ENCODE measurements at regions not wholly inside any gene's neighbourhood (a gene's known extent, or its start where the extent isn't known, plus 50 kb on each side); places are given as distances from the start of the nearest gene placed in this dataset.

DNA sequence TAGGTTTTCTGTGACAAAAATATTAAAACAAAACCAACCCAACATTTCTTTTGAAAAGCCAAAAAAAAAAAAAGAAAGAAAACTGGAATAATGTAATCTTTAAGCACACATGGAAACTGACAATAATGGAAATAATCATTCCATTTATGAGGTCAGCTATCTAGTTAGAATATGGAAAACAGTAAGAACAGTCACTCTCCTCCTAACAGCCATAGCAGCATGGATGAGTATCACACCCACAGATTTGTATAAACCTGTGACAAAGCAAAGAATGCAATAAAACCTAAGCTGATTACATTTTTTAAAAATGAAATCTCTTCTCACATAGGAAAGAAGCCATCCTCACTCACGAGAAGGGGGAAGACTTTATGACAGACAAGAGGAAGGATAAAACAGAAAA lies 437.8 kb downstream of the NYAP2 start (continued):
- no peak for TF ChIP-seq NR2F2 (IDR thresholded peaks at IDR 0.05; ENCODE audit: borderline replicate concordance, low read depth)
- TF ChIP-seq TCF7 (IDR thresholded peaks at IDR 0.05; ENCODE audit: low read depth) = no peak
- TF ChIP-seq PPARG (CRISPR knock-in tag; conservative IDR thresholded peaks at IDR 0.05) = no peak
- TF ChIP-seq, protein P1, sequence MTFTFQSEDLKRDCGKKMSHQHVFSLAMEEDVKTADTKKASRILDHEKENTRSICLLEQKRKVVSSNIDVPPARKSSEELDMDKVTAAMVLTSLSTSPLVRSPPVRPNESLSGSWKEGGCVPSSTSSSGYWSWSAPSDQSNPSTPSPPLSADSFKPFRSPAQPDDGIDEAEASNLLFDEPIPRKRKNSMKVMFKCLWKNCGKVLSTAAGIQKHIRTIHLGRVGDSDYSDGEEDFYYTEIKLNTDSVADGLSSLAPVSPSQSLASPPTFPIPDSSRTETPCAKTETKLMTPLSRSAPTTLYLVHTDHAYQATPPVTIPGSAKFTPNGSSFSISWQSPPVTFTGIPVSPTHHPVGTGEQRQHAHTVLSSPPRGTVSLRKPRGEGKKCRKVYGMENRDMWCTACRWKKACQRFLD (CRISPR knock-in tag; IDR thresholded peaks at IDR 0.05; ENCODE audit: borderline replicate concordance) = no peak
- TF ChIP-seq PRMT3 (CRISPR knock-in tag; IDR thresholded peaks at IDR 0.05; ENCODE audit: borderline replicate concordance, low read depth) = no peak
- TF ChIP-seq RFX1 (IDR thresholded peaks at IDR 0.05) = no peak
- TF ChIP-seq SIX4 (CRISPR knock-in tag; IDR thresholded peaks at IDR 0.05) = no peak
- TF ChIP-seq ONECUT2 (CRISPR knock-in tag; IDR thresholded peaks at IDR 0.05) = no peak
- TF ChIP-seq POLR2G (IDR thresholded peaks at IDR 0.05; ENCODE audit: low read depth, low read length) = no peak
- no peak for TF ChIP-seq SMC3 (IDR thresholded peaks at IDR 0.05; ENCODE audit: low read length)
- no peak for TF ChIP-seq SP5 (CRISPR knock-in tag; IDR thresholded peaks at IDR 0.05; ENCODE audit: borderline replicate concordance, low read depth)
- TF ChIP-seq, protein P2, sequence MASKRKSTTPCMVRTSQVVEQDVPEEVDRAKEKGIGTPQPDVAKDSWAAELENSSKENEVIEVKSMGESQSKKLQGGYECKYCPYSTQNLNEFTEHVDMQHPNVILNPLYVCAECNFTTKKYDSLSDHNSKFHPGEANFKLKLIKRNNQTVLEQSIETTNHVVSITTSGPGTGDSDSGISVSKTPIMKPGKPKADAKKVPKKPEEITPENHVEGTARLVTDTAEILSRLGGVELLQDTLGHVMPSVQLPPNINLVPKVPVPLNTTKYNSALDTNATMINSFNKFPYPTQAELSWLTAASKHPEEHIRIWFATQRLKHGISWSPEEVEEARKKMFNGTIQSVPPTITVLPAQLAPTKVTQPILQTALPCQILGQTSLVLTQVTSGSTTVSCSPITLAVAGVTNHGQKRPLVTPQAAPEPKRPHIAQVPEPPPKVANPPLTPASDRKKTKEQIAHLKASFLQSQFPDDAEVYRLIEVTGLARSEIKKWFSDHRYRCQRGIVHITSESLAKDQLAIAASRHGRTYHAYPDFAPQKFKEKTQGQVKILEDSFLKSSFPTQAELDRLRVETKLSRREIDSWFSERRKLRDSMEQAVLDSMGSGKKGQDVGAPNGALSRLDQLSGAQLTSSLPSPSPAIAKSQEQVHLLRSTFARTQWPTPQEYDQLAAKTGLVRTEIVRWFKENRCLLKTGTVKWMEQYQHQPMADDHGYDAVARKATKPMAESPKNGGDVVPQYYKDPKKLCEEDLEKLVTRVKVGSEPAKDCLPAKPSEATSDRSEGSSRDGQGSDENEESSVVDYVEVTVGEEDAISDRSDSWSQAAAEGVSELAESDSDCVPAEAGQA (IDR thresholded peaks at IDR 0.05; ENCODE audit: low read depth) = no peak
- TF ChIP-seq, protein P2 (CRISPR knock-in tag; IDR thresholded peaks at IDR 0.05; ENCODE audit: borderline replicate concordance) = no peak
- no peak for TF ChIP-seq SMARCE1 (IDR thresholded peaks at IDR 0.05; ENCODE audit: borderline replicate concordance)
- no peak for TF ChIP-seq ZNF160 (CRISPR knock-in tag; IDR thresholded peaks at IDR 0.05)
